ENCODE measurements at regions not wholly inside any gene's neighbourhood (a gene's known extent, or its start where the extent isn't known, plus 50 kb on each side); places are given as distances from the start of the nearest gene placed in this dataset.
A peak's percentile ranks its signal among the peaks of the same experiment; 100 is the strongest.

GRCh38 chrX:44082829-44083228 is 109.6 kb upstream of the NDP start:
- no peak for TF ChIP-seq CTCF (IDR thresholded peaks at IDR 0.05)
- no peaks in the 10 kb centered on the region for H3K27me3 Mint-ChIP-seq (ENCODE audit: low read depth, poor library complexity)
- no peaks in the 10 kb centered on the region for H3K36me3 Mint-ChIP-seq (ENCODE audit: low read depth)
- no peak overlapping the region for H3K4me3 Mint-ChIP-seq
- no peaks in the 10 kb centered on the region for H3K4me1 Mint-ChIP-seq
- no peak for DNase-seq
- H3K27ac Mint-ChIP-seq = no peak overlapping the region
- peaks cover 58% of the 10 kb centered on the region for H3K9me3 Mint-ChIP-seq

GRCh38 chrX:44080083-44080482 is 106.9 kb upstream of the NDP start:
- Mint-ChIP-seq H3K27ac (no peak overlapping the region), H3K36me3 (ENCODE audit: low read depth) (no peaks in the 10 kb centered on the region), H3K4me3 (no peak overlapping the region), H3K9me3 (peaks cover 51% of the 10 kb centered on the region), H3K27me3 (ENCODE audit: low read depth, poor library complexity) (no peaks in the 10 kb centered on the region), H3K4me1 (no peaks in the 10 kb centered on the region)
- TF ChIP-seq CTCF (IDR thresholded peaks at IDR 0.05) = no peak
- no peak for DNase-seq

- Mint-ChIP-seq H3K9me3 (peaks cover 40% of the 10 kb centered on the region), H3K4me3 (no peak overlapping the region), H3K4me1 (peaks cover 6% of the 10 kb centered on the region), H3K27ac (no peak overlapping the region), H3K36me3 (ENCODE audit: low read depth) (no peaks in the 10 kb centered on the region), H3K27me3 (ENCODE audit: low read depth, poor library complexity) (no peaks in the 10 kb centered on the region)
- DNase-seq = no peak
- no peak for TF ChIP-seq CTCF (IDR thresholded peaks at IDR 0.05)
Observed at GRCh38 chrX:44072631-44073030, 99.4 kb upstream of the NDP start.

- DNase-seq = no peak
- H3K27ac Mint-ChIP-seq = peak overlapping the region; percentile 45
- no peaks in the 10 kb centered on the region for H3K36me3 Mint-ChIP-seq (ENCODE audit: low read depth)
- TF ChIP-seq CTCF (IDR thresholded peaks at IDR 0.05) = no peak
- peaks cover under 1% of the 10 kb centered on the region for H3K27me3 Mint-ChIP-seq (ENCODE audit: low read depth, poor library complexity)
- H3K9me3 Mint-ChIP-seq = peaks cover 36% of the 10 kb centered on the region
- H3K4me3 Mint-ChIP-seq = no peak overlapping the region
- peaks cover 6% of the 10 kb centered on the region for H3K4me1 Mint-ChIP-seq
Observed at GRCh38 chrX:44071847-44072551, 98.8 kb upstream of the NDP start.

GRCh38 chrX:44071070-44071645 is 98.0 kb upstream of the NDP start:
- Mint-ChIP-seq H3K4me1 (peaks cover 6% of the 10 kb centered on the region), H3K36me3 (ENCODE audit: low read depth) (no peaks in the 10 kb centered on the region), H3K9me3 (peaks cover 38% of the 10 kb centered on the region)

More at GRCh38 chrX:44071070-44071645, 98.0 kb upstream of the NDP start:
- H3K27ac Mint-ChIP-seq = no peak overlapping the region
- no peak for DNase-seq
- no peak for TF ChIP-seq CTCF (IDR thresholded peaks at IDR 0.05)
- H3K27me3 Mint-ChIP-seq (ENCODE audit: low read depth, poor library complexity) = peaks cover 2% of the 10 kb centered on the region
- no peak overlapping the region for H3K4me3 Mint-ChIP-seq
